Sciatic nerve (tissue), 2 donors: ENCODE measurements at regions not wholly inside any gene's neighbourhood (a gene's known extent, or its start where the extent isn't known, plus 50 kb on each side); places are given as distances from the start of the nearest gene placed in this dataset.

Source experiments
- ATAC-seq: fragments of 200-7000 bp; cut with Tn5 transposase; one replicate; pipeline ENCODE4 v1.9.1; 2020; ENCODE audit warnings: mild to moderate bottlenecking, moderate library complexity
- DNase-seq: peaks from one replicate; pipeline ENCODE4 v3.0.0-alpha.2; 2020; ENCODE audit warnings: low spot score
- intact Hi-C: fragments of 100-400 bp; cut with DNase I; formaldehyde crosslinking; loops from one replicate; pipeline ENCODE4 v1.14.2; 2022
- donor health status: DM: no; HTN: no; CAD: no.
- donor health status: DM: no; HTN: no; CAD: no.

DNA sequence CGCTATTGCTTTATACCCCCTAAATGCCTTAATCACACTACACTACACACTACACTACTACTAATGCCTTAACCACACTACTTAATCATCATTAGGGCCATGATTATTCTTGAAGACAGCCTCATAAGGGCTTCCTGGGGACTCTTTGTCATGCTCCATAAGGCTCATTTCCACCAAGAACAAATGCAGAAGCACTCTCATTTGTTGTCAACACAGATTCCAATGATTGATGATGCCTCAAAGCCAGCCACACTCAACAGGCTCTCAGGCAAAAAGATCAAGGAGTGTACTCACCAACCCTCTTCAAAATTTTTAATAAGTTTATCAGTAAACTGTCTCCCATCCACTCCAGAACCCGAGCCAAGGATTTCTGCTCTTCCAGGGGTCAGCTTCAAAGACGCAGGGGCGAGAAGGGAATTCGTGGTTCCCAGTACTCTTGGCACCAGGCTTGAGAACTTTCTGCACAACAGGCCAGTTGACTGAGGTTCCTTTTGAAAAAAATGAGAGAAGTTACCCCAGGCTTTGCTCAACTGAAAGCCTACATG is 204.7 kb upstream of the GUCY1A2 start:
- ATAC-seq (no peak), DNase-seq (no peak)
- intact Hi-C loops = no loop called here

DNA sequence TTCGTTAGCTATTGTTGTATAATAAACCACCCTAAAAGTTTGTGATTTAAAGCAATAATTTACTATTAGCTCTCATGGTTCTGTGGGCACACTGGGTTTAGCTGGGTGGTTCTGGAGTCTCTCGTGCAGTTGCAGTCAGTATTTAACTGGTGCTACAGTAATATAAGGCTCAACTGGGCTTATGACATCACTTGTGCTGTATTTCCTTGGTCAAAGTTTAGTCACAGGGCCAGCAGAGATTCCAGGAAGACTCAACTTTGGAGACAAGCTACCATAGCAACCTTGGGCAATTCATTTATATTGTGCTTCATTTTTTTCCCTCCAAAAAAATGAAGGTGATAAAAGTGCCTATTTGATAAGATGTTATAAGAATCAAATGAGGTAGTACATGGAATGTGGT is 204.2 kb upstream of the GUCY1A2 start:
- DNase-seq (no peak), ATAC-seq (no peak)
- intact Hi-C loops = no loop called here

DNA sequence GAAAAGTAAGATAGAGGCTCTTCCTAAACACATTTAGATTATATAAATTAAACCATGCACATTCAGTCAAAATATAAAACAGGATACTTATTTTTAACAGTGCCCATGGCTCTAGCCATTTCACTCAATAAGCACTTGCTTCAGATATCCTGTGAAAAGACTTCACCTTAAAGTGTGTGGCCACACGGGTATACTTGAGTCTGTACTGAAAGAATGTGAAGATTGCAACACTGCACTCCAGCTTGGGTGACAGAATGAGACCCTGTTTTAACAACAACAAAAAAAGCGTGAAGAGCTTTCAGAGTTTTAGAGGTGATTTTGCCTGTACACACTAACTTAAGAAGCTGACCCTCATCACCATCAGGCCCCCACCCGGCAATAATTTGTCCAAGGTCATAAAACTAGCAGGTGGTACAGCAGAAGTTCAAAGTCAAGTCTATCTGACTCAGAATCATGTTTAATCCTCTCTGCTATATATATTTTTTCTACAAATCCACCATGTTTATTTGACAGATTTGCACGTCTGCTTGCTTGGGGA is 203.5 kb upstream of the GUCY1A2 start:
- intact Hi-C loops = no loop called here
- no peak for DNase-seq
- ATAC-seq = no peak

DNA sequence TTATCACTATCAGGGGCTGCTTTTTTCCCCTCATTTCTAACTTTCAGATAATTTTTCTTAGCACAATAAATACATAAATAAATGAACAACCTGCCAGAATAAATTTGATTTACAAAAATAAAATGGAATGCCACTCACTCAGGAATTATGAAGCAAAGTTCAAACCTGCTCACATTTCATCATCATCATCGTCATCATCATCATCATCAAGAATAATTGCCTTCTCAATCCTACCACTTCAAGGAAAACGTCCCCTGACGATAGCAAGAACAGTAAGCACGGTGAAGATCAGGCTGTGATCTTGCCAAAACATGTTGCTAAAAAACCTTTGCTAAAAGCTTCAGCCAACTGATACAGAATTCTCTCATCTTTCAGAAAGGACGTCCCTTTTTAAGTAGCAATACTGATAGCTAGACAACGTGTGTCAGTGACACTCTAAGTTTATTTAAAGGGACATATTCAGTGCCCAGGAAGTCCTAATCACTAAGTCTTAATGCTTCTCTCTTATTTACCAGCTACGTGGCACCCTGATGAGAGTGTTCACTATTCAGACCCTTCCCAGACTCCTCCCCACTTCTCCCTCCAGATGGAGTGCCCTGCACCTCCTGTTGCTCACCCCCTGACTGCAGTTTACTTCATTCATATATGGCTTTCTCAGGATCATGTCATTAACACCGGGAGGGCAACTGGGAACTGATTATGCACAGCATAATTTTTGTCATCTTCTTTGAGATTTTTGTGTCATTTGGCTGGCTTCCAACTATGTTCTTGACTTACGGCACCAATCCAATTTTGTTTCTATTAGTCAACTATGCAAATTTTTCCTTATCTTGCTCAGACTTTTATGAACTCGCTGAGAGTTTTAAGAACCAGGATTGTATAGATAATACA is 200.1 kb upstream of the GUCY1A2 start:
- ATAC-seq (no peak), DNase-seq (no peak)
- intact Hi-C loops = no loop called here

DNA sequence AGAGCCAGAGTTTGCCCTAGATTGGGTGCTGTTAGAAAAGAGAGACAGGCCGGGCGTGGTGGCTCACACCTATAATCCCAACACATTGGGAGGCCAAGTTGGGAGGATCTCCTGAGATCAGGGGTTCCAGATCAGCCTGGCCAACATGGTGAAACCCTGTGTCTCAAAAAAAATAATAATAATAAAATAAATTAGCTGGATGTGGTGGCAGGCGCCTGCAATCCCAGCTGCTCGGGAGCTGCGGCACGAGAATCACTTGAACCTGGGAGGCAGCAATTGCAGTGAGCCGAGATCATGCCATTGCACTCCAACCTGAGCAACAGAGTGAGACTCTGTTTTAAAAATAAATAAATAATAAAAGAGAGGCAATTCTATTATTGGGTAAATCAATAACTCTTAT is 199.2 kb upstream of the GUCY1A2 start:
- no peak for ATAC-seq
- intact Hi-C loops = no loop called here
- no peak for DNase-seq

DNA sequence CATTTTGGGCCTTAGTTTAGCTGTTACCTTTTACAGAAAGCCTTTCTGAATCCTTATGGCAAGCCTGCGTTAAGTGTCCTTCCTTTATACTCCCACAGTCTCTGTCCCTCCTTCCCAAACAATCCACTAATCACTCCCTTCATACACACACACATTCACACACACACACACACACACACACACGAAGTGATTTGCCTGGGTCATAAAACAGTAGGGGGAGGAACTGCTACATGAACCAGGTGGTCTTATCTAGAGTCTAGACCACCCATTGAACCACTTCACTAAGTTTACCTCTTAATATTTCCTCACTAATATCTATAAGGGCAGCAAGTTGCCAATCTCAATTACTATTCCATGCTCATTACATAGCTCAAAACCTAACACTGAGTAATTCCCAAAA is 196.7 kb upstream of the GUCY1A2 start:
- intact Hi-C loops = no loop called here
- DNase-seq (no peak), ATAC-seq (no peak)

DNA sequence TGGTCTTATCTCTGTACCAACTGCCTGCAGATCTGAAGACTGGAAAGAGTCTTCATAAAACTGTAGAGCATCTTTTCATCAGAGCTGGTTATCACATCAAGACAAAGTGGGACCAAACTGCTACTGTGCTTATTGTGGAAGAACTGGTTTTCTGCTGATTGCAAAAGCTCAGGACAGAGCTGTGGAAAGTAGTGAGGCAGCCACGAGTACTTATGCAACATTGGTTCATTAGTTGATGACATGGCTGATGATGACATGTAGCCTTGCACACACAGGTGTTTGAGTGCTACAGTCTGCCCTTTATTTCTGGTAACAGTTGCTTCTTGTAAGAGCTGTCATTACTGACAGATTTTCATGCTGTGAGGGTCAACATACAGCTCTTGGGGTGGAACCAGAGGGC is 185.4 kb upstream of the GUCY1A2 start:
- intact Hi-C loops = no loop called here
- ATAC-seq (no peak), DNase-seq (no peak)

DNA sequence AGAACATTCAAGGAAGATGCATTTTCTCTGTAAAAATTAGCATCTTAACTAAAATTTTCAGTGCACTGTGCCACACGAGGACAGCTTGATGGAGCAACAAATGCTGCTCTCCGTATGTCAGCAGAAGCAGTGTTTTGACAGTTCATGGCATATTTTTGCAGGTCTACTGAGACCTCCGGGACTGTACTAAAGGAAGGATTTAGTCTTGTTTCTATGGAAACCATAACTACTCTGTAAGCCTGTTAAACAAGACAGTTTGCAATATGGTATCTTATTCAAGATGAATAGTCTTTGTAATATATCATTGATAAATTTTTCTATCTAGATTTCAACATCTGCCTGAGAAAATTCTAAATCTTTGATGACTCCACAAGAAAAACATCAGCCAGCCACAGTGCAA is 184.0 kb upstream of the GUCY1A2 start:
- no peak for DNase-seq
- intact Hi-C loops = no loop called here
- no peak for ATAC-seq

DNA sequence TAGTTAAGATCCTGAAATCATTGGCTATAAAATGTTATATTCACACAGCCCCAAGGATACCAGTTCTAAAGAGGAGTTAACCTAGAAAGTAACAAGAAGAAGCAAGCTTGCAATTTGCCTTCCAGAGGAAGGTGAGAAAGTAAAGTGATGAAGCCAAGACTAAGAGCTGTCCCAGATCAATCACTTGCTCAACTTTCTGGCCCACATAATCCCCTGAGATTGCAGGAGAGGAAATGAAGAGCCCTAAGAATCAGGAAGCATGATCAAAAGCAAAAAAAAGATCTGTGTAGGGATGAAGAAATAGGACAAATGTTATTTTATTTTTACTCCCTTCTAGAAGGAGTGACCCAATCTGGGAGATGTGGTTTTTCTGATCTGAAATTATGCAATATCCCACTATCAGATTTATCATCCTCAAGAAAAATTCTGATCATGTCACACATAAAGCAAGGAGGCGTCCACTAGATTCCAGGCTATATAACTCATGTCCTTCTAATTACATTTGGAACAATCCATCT is 180.3 kb upstream of the GUCY1A2 start:
- intact Hi-C loops = no loop called here
- no peak for DNase-seq
- no peak for ATAC-seq

DNA sequence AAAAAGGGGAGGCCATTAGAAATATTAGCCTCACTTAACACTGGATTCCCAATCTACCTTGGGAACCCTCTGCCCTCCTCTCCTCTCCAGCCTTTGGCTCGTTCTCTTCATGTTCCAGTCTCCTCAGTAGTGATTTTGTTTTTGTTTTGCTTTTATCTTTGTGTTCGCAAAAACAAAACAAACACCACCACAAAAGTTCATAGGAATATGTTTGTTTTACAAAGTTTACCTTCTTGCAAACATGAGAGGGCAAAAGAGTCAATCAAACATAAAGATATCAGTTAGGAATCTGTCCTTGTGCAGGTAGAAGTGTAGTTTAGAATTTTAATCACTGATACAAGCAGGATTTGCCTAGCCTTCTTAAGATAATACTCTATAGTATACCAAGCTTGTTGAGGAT is 179.7 kb upstream of the GUCY1A2 start:
- no peak for DNase-seq
- no peak for ATAC-seq
- intact Hi-C loops = no loop called here

DNA sequence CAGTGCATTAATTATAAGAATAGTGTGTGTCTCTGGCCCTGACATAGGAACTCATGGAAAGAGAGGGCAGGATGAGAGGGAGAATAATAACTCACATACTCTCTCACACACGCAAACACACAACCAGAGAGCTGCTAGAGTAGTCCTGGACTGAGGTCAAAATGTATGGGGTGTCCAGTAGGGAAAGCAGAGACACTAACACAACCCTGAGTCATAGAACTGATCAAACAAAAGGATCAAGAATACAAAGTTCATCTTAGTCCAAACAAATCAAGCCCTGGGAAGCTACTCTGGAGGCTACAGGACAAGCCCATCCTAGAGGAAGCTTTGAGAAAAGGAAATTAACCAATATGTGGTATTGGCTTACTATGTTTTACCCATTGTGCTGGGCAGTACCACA is 178.5 kb upstream of the GUCY1A2 start:
- intact Hi-C loops = no loop called here
- ATAC-seq (no peak), DNase-seq (no peak)

DNA sequence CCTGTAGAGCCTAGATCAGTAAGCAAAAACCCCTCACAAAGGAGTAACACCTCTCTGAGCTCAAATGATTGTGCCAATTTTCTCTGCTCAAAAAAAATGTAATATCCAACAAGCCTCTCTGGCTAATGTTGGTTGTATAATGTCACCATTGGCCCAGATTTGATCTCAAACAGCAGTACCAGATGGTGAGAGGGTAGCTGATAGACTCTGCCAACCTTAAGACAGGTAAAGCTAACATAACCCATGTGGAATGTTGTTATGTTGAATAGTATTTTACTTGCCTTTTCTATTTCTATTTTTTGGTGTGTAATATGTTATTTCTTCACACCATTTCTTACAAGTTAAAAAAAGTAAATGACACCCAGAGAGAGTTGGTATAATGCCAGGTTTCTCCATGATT is 166.7 kb upstream of the GUCY1A2 start:
- intact Hi-C loops = no loop called here
- DNase-seq = no peak
- no peak for ATAC-seq

DNA sequence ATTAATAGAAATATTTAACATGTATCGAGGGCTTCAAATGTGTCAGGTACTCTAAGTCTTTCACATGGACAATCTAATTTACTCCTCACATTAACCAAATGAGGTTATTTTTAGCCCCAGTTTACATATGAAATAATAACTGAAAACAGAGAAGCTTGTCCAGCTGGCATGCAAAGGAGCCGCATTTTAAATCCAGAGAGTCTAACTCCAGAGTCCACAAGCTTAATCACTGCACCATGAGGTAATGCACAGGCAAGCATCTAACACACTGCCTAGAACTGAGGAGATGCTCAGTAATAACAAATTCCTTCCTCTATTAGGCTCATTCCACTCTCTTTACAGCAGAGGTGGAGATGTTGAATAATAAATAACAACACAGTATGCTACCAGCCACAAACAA is 165.7 kb upstream of the GUCY1A2 start:
- ATAC-seq (no peak), DNase-seq (no peak)
- intact Hi-C loops = no loop called here

DNA sequence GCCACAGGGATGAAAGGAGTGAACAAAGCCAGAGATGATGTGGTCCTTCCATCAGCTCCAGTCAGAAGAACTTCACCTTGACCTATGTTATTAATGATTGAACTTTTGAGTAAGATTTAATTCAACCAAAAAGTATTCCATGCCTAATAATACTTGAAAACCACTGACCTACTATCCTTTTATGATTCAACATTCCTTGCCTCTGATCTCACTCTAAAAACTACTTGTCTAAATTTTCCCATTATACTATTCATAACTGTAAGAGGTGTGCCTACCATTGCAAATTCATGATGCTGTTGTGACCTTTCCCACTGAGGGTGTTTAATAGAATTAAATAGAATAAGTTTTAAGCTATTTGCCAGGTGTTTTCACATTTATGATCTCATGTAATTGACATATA is 164.7 kb upstream of the GUCY1A2 start:
- DNase-seq (no peak), ATAC-seq (no peak)
- intact Hi-C loops = no loop called here

DNA sequence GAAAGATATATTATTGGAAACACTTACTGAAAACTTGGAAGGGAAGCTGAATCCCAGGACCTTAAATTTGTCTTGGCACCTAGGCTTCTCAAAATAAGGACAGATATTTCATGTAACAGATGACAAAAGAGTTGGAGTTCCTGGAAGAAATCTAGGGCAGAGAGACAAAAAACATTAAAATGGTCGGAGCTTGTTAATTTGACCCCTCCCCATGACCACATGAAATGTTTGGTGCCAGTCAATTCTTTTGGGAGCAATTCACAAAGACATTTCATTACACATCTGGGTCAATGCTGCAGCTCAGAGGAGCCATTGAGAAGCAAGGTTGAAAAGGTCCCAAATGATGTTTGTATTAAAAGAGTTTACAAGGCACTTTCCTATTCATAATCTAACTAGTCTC is 162.0 kb upstream of the GUCY1A2 start:
- ATAC-seq (no peak), DNase-seq (no peak)
- intact Hi-C loops = no loop called here

DNA sequence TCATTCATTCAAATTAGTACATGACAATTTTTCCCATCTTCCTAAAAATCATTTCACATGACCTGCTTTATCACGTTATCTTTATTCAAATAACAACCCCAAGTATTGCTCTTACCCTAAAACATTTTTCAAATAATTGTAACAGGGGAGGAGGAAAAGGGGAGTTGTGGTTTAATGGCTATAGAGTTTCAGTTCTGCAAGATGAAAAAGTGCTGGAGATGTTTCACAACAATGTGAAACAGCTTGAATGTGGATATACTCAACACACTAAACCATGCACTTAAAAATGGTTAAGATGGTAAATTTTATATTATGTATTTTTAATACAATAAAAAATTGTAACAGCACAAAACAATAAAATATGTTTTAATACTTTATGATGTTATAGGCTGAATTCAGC is 161.6 kb upstream of the GUCY1A2 start:
- DNase-seq (no peak), ATAC-seq (no peak)
- intact Hi-C loops = no loop called here

DNA sequence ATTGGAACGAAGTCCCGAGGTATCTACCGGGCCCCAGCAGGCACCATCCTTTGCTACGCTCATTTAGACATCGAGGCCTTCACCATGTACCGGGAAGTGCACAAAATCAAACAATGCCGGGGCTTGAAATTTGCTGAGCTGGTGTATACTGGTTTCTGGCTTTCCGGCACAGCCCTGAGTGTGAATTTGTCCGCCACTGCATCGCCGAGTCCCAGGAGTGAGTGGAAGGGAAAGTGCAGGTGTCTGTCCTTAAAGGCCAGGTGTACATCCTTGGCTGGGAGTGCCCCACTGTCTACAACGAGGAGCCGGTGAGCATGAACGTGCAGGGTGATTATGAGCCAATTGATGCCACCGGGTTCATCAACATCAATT is 158.8 kb upstream of the GUCY1A2 start:
- intact Hi-C loops = no loop called here
- no peak for ATAC-seq
- DNase-seq = no peak

DNA sequence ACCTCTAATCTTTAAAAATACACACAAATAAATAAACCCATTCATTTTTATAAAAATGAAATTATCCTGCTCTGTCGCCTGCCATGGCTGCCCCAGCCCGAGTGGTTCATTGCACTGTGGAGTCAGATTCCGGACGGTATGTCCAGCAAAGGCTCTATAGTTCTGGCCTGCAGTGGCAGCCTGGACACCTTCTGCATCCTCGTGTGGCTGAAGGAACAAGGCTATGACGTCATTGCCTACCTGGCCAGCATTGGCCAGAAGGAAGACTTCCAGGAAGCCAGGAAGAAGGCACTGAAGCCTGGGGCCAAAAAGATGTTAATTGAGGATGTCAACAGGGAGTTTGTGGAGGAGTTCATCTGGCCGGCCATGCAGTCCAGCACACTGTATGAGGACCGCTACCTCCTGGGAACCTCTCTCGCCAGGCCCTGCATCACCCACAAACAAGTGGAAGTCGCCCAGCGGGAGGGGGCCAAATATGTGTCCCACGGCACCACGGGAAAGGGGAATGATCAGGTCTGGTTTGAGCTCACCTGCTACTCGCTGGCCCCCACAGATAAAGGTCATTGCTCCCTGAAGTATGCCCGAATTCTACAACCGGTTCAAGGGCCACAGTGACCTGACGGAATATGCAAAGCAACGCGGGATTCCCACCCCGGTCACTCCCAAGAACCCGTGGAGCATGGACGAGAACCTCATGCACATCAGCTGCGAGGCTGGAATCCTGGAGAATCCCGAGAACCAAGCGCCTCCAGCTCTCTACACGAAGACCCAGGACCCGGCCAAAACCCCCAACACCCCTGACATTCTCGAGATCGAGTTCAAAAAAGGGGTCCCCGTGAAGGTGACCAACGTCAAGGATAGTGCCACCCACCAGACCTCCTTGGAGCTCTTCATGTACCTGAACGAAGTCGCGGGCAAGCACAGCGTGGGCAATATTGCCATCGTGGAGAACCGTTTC is 158.2 kb upstream of the GUCY1A2 start:
- ATAC-seq (no peak), DNase-seq (no peak)
- intact Hi-C loops = no loop called here

DNA sequence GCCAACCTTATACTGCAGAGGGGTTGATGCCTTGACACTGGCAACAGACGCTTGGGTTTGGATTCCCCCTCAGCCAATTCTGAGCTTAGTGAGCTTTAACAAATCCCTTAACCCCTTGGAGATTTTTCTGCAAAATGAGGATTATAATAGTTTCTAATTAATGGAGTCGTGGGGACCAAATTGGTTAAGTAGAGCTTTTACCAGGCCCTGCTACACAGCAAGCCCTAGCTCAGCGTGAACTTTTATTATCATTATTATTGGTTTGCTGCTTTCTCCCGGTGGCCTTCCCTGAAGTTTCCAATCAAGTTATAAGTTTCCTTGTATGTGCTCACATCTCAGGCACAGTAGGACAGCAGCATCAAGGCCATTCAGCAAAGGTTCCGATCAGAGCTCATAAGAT is 156.6 kb upstream of the GUCY1A2 start:
- no peak for DNase-seq
- ATAC-seq = no peak
- intact Hi-C loops = no loop called here

DNA sequence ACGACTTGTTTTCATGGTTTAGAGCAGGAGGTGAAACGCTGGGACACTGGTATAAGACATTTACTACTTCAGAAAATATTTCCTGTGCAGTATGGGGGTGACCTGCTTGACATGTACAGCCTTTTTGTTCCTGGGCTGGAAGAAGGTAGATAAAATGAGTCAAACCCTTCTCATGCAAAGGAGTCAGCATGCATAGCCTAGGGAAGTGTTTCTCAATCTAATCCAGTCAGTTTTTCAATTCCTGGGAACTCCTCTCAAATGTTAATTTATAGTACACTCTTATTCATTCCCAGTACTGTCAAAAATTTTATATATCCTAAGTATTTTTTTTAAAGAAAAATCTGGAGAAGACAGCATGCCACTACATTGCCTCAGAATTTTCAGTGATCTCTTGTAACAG is 154.7 kb upstream of the GUCY1A2 start:
- DNase-seq = no peak
- no peak for ATAC-seq
- intact Hi-C loops = no loop called here
